ENCODE measurements at regions not wholly inside any gene's neighbourhood (a gene's known extent, or its start where the extent isn't known, plus 50 kb on each side); places are given as distances from the start of the nearest gene placed in this dataset.

- DNase-seq, result no peak
- H3K4me3 Mint-ChIP-seq, result no peak overlapping the region
- TF ChIP-seq, protein P1, sequence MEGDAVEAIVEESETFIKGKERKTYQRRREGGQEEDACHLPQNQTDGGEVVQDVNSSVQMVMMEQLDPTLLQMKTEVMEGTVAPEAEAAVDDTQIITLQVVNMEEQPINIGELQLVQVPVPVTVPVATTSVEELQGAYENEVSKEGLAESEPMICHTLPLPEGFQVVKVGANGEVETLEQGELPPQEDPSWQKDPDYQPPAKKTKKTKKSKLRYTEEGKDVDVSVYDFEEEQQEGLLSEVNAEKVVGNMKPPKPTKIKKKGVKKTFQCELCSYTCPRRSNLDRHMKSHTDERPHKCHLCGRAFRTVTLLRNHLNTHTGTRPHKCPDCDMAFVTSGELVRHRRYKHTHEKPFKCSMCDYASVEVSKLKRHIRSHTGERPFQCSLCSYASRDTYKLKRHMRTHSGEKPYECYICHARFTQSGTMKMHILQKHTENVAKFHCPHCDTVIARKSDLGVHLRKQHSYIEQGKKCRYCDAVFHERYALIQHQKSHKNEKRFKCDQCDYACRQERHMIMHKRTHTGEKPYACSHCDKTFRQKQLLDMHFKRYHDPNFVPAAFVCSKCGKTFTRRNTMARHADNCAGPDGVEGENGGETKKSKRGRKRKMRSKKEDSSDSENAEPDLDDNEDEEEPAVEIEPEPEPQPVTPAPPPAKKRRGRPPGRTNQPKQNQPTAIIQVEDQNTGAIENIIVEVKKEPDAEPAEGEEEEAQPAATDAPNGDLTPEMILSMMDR (IDR thresholded peaks at IDR 0.05), result no peak
- H3K9me3 Mint-ChIP-seq, result no peaks in the 10 kb centered on the region
- no peaks in the 10 kb centered on the region for H3K36me3 Mint-ChIP-seq (ENCODE audit: low read depth)
- peaks cover 8% of the 10 kb centered on the region for H3K27me3 Mint-ChIP-seq (ENCODE audit: low read depth, poor library complexity)
- H3K4me1 Mint-ChIP-seq, result peaks cover 15% of the 10 kb centered on the region
- H3K27ac Mint-ChIP-seq, result no peak overlapping the region
Observed at GRCh38 chr4:184284742-184285141, 67.1 kb upstream of the ENPP6 start.

DNA sequence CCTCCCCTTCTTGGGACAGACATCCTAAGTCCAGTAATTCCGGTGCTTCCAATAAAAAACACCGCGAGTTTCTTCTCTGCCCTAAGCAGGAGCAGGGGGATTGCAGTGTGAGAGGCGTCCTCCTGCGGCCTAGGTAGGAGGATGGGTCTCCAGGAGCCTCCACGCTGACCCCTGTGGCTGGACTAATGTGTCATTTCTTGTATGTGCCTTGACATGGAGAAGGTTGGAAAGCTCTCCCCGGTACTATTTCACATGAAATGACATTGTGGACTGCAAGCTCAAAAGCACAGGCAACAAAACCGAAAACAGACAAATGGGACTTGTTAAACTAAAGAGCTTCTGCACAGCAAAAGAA is 66.6 kb upstream of the ENPP6 start:
- TF ChIP-seq, protein P1 (IDR thresholded peaks at IDR 0.05), result no peak
- no peak for DNase-seq
- Mint-ChIP-seq H3K36me3 (ENCODE audit: low read depth) (no peaks in the 10 kb centered on the region), H3K4me1 (peaks cover 15% of the 10 kb centered on the region), H3K4me3 (no peak overlapping the region), H3K27me3 (ENCODE audit: low read depth, poor library complexity) (peaks cover 11% of the 10 kb centered on the region), H3K9me3 (no peaks in the 10 kb centered on the region), H3K27ac (no peak overlapping the region)

- TF ChIP-seq, protein P1 (IDR thresholded peaks at IDR 0.05), result no peak
- peaks cover 11% of the 10 kb centered on the region for H3K27me3 Mint-ChIP-seq (ENCODE audit: low read depth, poor library complexity)
- no peak for DNase-seq
- H3K9me3 Mint-ChIP-seq, result peaks cover under 1% of the 10 kb centered on the region
- H3K4me1 Mint-ChIP-seq, result peaks cover 15% of the 10 kb centered on the region
- H3K27ac Mint-ChIP-seq, result no peak overlapping the region
- H3K36me3 Mint-ChIP-seq (ENCODE audit: low read depth), result no peaks in the 10 kb centered on the region
- H3K4me3 Mint-ChIP-seq, result no peak overlapping the region
Observed at GRCh38 chr4:184283659-184284335, 66.1 kb upstream of the ENPP6 start.

GRCh38 chr4:184282895-184283654 is 65.4 kb upstream of the ENPP6 start:
- no peaks in the 10 kb centered on the region for H3K36me3 Mint-ChIP-seq (ENCODE audit: low read depth)
- peaks cover 11% of the 10 kb centered on the region for H3K27me3 Mint-ChIP-seq (ENCODE audit: low read depth, poor library complexity)
- no peak for DNase-seq
- no peak overlapping the region for H3K27ac Mint-ChIP-seq
- peaks cover 8% of the 10 kb centered on the region for H3K4me1 Mint-ChIP-seq
- no peak overlapping the region for H3K4me3 Mint-ChIP-seq
- peaks cover 5% of the 10 kb centered on the region for H3K9me3 Mint-ChIP-seq
- TF ChIP-seq, protein P1 (IDR thresholded peaks at IDR 0.05), result no peak

DNA sequence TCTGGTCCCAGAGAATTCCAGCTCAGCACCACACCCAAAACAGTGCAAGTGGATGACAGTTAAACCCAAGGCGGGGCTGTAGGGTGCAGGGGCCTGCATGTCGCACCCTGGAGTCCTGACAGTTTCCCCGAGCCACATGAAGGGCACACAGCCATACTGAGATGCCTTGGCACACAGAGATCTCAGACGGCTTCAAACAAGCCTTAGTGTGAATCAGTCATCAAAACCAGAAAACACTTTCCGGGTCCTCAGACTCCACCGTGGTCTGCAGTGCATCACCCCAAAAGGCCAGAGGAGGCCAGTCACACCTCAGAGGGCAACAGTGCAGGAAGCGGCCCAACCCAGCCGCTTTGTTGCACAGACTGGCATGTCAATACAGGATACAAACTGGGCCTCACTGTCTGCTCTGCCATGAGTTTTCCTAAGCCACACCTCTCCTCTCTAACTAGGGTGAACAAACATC is 64.6 kb upstream of the ENPP6 start:
- TF ChIP-seq, protein P1 (IDR thresholded peaks at IDR 0.05), result no peak
- H3K27ac Mint-ChIP-seq, result no peak overlapping the region
- no peak for DNase-seq
- peaks cover 13% of the 10 kb centered on the region for H3K9me3 Mint-ChIP-seq
- no peaks in the 10 kb centered on the region for H3K36me3 Mint-ChIP-seq (ENCODE audit: low read depth)
- no peak overlapping the region for H3K4me3 Mint-ChIP-seq
- H3K27me3 Mint-ChIP-seq (ENCODE audit: low read depth, poor library complexity), result peaks cover 11% of the 10 kb centered on the region
- H3K4me1 Mint-ChIP-seq, result no peaks in the 10 kb centered on the region
